NCI-H1436 (cell line): ENCODE measurements at regions not wholly inside any gene's neighbourhood (a gene's known extent, or its start where the extent isn't known, plus 50 kb on each side); places are given as distances from the start of the nearest gene placed in this dataset.

Experiments used
- DNase-seq: peaks from one replicate; lab custom pipeline; 2025; lab: John Stamatoyannopoulos, UW

- DNase-seq = no peak
Measured at GRCh38 chr1:25103164-25103795, 129.0 kb downstream of the SYF2 start.

GRCh38 chr1:25100151-25100833, 132.0 kb downstream of the SYF2 start:
- DNase-seq = no peak

GRCh38 chr1:25099343-25099951, 132.9 kb downstream of the SYF2 start:
- no peak for DNase-seq

- DNase-seq = no peak
Measured at GRCh38 chr1:25098717-25099116, 133.6 kb downstream of the SYF2 start.

DNA sequence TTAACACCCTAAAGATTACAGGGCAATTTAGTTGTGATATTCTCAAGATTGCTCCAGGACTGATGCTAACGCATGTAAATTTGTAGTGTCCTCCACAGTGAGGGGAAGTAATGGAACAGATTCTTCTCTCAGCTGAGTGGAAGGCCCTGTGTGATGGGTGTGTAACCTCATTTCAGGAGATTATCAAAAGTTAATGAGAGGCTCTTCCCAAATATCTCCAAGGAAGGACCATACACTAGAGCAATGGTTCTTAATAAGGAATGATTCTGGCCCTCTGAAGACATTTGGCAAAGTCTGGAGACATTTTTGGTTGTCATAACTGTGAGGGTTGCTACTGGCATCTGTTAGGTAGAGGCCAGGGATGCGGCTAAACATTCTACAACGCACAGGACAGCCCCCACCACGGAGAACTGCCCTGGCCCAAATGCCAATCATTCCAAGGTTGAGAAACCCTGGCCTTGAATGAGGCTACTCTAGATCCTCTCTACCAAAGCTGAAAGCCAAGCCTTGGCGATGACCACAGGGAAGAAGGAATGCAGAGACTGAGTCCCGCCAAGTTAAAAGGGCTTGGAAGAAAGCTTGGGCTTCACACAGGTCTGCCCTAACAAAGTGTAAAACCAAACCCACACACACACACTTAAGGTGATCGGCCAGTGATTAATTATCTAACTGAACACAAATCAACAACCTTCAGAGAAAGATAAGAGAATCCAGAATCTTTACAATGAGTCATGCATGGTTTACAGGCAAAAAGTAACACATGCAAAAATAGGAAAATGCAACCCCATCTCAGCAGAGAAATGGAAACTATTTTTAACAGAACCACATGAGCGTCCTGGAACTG, 135.8 kb downstream of the SYF2 start:
- DNase-seq = no peak

DNA sequence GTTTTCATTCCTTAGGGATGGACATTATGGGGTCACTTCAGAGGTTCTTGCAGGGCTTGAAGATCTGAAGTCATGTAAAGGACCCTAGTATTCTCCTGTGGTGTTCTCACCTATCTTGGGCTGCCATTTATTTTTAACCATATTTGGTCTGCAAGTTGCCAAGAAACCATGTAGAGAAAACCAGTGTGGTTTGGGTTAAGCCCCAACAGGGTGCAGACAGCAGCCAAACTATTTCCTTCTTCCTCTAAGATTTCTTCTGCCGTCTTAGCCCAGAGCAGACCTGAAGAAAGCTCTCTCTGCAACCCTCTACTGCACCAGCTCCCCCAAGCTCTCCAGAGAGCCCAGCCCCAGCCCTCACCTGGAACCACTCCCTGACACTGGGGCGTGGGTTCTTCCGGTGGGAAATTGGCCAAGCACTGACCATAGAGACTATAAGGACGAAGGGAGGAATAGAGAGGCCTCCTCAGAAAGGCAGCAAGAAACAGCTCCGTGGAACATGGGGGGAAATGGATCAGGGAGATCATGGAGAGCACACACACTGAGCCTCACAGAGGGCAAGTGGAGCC, 136.6 kb downstream of the SYF2 start:
- no peak for DNase-seq

DNA sequence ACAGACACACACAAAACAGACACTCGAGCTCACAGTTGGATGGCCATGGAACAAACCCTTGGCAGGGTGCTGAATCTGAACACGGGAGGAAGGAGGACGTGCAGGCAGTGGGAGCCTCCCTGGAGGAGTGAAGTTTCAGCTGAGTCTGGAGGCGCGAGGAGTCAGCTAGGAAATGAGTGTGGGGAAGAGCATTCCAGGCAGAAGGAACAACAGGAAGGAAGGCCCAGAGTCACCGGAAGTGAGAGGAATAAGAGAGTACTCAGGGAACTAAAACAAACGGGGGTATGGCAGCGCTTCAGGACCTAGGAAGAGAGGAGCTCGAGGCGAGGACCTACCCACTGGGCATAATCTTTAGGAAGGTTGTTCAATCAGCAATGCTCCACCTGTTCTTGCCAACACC, 137.3 kb downstream of the SYF2 start:
- DNase-seq = no peak

DNA sequence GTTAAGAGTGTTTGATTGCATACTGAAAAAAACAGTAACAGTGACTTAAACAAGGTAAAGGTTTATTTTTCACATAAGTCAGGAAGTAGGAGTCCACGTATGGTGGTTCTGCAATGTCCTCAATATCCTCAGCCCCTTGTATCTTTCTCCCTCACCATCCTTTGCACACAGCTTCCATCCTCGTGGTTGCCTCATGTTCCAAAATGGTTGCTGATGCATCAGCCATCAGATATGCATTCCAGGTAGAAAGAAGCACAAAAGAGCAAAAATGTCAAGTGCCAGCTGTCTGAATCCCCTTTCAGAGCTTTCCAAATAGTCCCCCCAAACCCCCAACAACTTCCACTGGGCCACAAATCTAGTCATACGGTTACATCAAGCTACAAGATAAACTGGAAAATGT, 138.1 kb downstream of the SYF2 start:
- DNase-seq = no peak

GRCh38 chr1:25091658-25092057, 140.6 kb downstream of the SYF2 start:
- DNase-seq = no peak

- DNase-seq = no peak
Measured at GRCh38 chr1:25090707-25091422, 141.4 kb downstream of the SYF2 start.

GRCh38 chr1:25089772-25090171, 142.5 kb downstream of the SYF2 start:
- DNase-seq = no peak

DNA sequence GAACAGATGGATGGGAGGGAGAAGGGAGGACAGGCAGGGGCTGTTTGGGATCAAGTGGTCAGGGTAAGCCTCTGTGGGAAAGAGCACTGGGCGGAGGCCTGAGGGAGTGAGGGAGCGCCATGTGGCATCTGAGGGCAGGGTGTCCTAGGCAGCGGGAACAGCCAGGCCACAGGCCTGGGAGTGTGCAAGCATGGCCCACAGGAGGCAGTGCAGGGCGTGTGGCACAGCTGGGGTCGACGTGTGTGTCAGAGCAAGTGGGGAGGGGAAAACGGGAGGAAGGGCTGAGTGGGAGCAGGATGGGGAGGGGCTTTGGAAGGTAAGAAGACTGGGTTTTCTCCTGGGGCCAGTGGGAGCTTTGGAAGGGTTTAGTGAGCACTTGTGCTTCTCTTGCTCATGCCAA, 143.4 kb downstream of the SYF2 start:
- no peak for DNase-seq

GRCh38 chr1:25088180-25088701, 144.1 kb downstream of the SYF2 start:
- no peak for DNase-seq

DNA sequence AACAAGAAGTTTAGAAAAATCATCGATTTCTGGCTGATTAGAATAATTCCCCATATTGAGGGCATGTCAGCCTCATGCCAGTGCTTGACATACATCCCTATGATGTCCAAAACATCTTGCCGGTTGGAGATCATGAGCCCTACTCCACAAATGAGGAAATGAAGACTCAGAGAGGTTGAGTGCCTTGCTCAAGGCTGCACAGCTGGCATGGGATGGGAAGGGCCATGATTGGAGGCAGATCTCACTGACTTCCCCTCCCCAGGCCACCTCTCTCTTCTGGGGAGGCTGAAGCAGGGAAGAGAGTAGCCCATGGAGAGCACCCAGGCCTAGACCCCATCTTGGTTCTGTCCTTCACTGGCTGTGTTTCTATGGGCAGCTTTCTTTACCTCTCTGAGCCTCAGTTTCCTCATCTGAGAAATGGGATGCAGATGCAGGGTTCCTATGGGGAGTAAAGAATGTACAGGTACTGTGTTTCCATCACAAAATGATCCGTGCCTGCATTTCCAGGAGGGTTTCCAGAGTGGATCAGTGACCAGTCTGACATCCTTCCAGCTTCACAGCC, 145.7 kb downstream of the SYF2 start:
- no peak for DNase-seq

- no peak for DNase-seq
Measured at GRCh38 chr1:25084407-25084806, 147.9 kb downstream of the SYF2 start.

GRCh38 chr1:25083481-25084345, 148.6 kb downstream of the SYF2 start:
- no peak for DNase-seq

DNA sequence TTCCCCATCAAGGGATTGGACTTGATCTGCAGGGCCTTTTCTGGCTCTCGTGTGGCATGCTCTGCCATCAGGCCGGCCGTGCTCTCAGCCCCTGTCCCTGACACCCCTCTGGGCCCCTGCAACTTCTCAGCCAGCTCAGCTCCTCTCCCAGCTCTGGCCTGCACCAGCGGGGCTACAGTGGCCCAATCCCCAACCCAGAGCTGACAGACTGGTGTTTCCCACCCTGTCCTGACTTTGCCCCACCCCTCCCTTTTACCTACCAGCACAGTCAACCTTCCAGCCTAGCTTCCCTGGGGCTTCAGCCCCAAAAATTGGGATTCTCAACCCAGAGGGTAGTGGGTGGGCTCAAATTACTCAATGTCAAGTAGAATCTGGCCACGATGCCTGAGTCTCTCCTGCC, 149.3 kb downstream of the SYF2 start:
- no peak for DNase-seq

DNA sequence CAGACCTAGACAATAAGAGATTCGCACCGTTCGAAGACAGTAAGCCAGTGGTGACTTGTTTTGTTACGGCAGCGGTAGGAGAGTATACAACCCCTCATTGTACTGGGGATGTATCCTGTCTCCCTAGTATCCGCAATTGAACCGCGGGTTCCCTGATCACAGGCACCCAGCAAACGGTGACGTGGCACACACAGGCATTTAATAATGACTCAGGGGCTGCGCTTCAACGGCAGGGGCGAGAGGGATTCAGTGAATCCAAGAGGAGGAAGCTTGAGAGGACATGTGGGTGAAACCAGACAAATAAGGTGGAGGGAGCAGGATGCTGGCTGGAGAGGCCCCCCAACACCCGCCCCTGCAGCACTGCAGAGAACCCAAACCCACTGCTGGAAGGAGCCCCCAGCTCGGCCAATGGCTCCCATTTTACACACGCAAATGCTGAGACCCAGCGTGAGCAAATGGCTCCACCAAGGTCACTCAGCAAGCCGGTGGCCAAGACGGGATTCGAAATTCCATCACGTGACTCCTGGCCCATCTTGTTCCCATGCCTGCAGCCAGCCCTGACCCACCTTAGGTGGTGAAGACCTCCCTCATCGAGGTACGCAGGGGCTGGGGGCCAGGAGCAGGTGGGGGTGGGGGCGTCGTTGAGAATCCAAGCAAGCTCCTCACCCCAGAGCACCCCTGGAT, 149.9 kb downstream of the SYF2 start:
- no peak for DNase-seq

GRCh38 chr1:25081496-25081895, 150.8 kb downstream of the SYF2 start:
- no peak for DNase-seq
